H9 (cell line): ENCODE measurements at regions not wholly inside any gene's neighbourhood (a gene's known extent, or its start where the extent isn't known, plus 50 kb on each side); places are given as distances from the start of the nearest gene placed in this dataset.

Experiments used
- DNase-seq: peaks from one replicate; pipeline ENCODE4 v3.0.0-alpha.2; 2017
- H2AFZ ChIP-seq: one replicate; pipeline ENCODE4 v1.6.1; 2013; ENCODE audit warnings: mild to moderate bottlenecking, low read length, control low read depth, moderate library complexity
- H2AK5ac ChIP-seq: 2 replicates; pipeline ENCODE4 v1.6.1; 2013; ENCODE audit warnings: low read length, control low read depth, mixed read lengths; ENCODE audit not compliant: insufficient read length
- H2BK120ac ChIP-seq: one replicate; pipeline ENCODE4 v1.6.1; 2013; ENCODE audit warnings: low read depth, mild to moderate bottlenecking, low read length, control low read depth, inconsistent platforms; ENCODE audit not compliant: poor library complexity, severe bottlenecking
- H2BK12ac ChIP-seq: 2 replicates; pipeline ENCODE4 v1.6.1; 2013; ENCODE audit warnings: low read length, control low read depth, mixed read lengths, low read depth; ENCODE audit not compliant: insufficient read length
- H2BK15ac ChIP-seq: 2 replicates; pipeline ENCODE4 v1.6.1; 2013; ENCODE audit warnings: low read depth, low read length, control low read depth
- H2BK20ac ChIP-seq: one replicate; pipeline ENCODE4 v1.6.1; 2013; ENCODE audit warnings: low read depth, mild to moderate bottlenecking, low read length, control low read depth, inconsistent platforms; ENCODE audit not compliant: poor library complexity, severe bottlenecking
- H2BK5ac ChIP-seq: 2 replicates; pipeline ENCODE4 v1.6.1; 2013; ENCODE audit warnings: low read length, control low read depth, mixed read lengths; ENCODE audit not compliant: insufficient read length
- H3K14ac ChIP-seq: 2 replicates; pipeline ENCODE4 v1.6.1; 2013; ENCODE audit warnings: low read length, control low read depth; ENCODE audit not compliant: insufficient read depth
- H3K18ac ChIP-seq: 2 replicates; pipeline ENCODE4 v1.6.1; 2013; ENCODE audit warnings: low read depth, mild to moderate bottlenecking, mixed read lengths, low read length, control low read depth; ENCODE audit not compliant: insufficient read length
- H3K23ac ChIP-seq: 2 replicates; pipeline ENCODE4 v1.6.1; 2013; ENCODE audit warnings: low read length, control low read depth, mixed read lengths, low read depth; ENCODE audit not compliant: insufficient read length
- H3K23me2 ChIP-seq: 2 replicates; pipeline ENCODE4 v1.6.1; 2013; ENCODE audit warnings: low read depth, mild to moderate bottlenecking, mixed read lengths, low read length, control low read depth; ENCODE audit not compliant: insufficient read length, poor library complexity, severe bottlenecking
- H3K27ac ChIP-seq: 2 replicates; pipeline ENCODE4 v1.5.1; 2013; ENCODE audit warnings: low read length, control low read depth, mixed read lengths, low read depth; ENCODE audit not compliant: insufficient read length
- H3K27me3 ChIP-seq: 2 replicates; pipeline ENCODE4 v1.6.1; 2013; ENCODE audit warnings: low read length, control low read depth, inconsistent platforms; ENCODE audit not compliant: insufficient read depth
- H3K4ac ChIP-seq: 2 replicates; pipeline ENCODE4 v1.6.1; 2013; ENCODE audit warnings: low read depth, mild to moderate bottlenecking, control low read depth, inconsistent platforms, low read length, moderate library complexity
- H3K4me1 ChIP-seq: 2 replicates; pipeline ENCODE4 v1.6.1; 2013; ENCODE audit warnings: low read length, control low read depth, inconsistent platforms; ENCODE audit not compliant: insufficient read depth
- H3K4me2 ChIP-seq: 2 replicates; pipeline ENCODE4 v1.6.1; 2013; ENCODE audit warnings: low read length, control low read depth, mixed read lengths; ENCODE audit not compliant: insufficient read length, insufficient read depth
- H3K56ac ChIP-seq: 2 replicates; pipeline ENCODE4 v1.6.1; 2013; ENCODE audit warnings: low read depth, mild to moderate bottlenecking, mixed read lengths, low read length, control low read depth; ENCODE audit not compliant: insufficient read length
- H3K79me1 ChIP-seq: 2 replicates; pipeline ENCODE4 v1.6.1; 2013; ENCODE audit warnings: low read depth, mild to moderate bottlenecking, moderate library complexity, low read length, control low read depth, inconsistent platforms; ENCODE audit not compliant: insufficient read depth, poor library complexity, severe bottlenecking
- H3K79me2 ChIP-seq: 2 replicates; pipeline ENCODE4 v1.6.1; 2013; ENCODE audit warnings: low read length, control low read depth, inconsistent platforms; ENCODE audit not compliant: insufficient read depth
- H3K9ac ChIP-seq: 2 replicates; pipeline ENCODE4 v1.6.1; 2013; ENCODE audit warnings: low read length, control low read depth, mixed read lengths; ENCODE audit not compliant: insufficient read length; ENCODE audit errors: extremely low read depth
- H3K9me3 ChIP-seq: one replicate; pipeline ENCODE4 v1.6.1; 2013; ENCODE audit warnings: low read depth, low read length, inconsistent platforms; ENCODE audit not compliant: control insufficient read depth
- H3T11ph ChIP-seq: one replicate; pipeline ENCODE4 v1.6.1; 2013; ENCODE audit warnings: mild to moderate bottlenecking, low read length, control low read depth, inconsistent platforms
- H4K20me1 ChIP-seq: one replicate; pipeline ENCODE4 v1.6.1; 2013; ENCODE audit not compliant: control insufficient read depth, insufficient read length, insufficient read depth
- H4K5ac ChIP-seq: 2 replicates; pipeline ENCODE4 v1.6.1; 2013; ENCODE audit warnings: low read depth, mild to moderate bottlenecking, mixed read lengths, low read length, control low read depth; ENCODE audit not compliant: insufficient read length
- H4K8ac ChIP-seq: replicated peaks from 2 replicates; pipeline ENCODE4 v1.6.1; 2013; ENCODE audit warnings: low read length, control low read depth, mixed read lengths, low read depth; ENCODE audit not compliant: insufficient read length
- H4K91ac ChIP-seq: 2 replicates; pipeline ENCODE4 v1.6.1; 2013; ENCODE audit warnings: low read depth, mild to moderate bottlenecking, moderate library complexity, mixed read lengths, low read length, control low read depth; ENCODE audit not compliant: insufficient read length
- H3K27ac Mint-ChIP-seq, 3 experiments: 2 replicates in 2 of 3; 3 replicates in 1 of 3; pipeline ENCODE4 v1.8.0; 2020 to 2021; ENCODE audit warnings: mixed read lengths in 3 of 3, mild to moderate bottlenecking in 1 of 3, moderate library complexity in 1 of 3
- H3K27me3 Mint-ChIP-seq: 2 replicates; pipeline ENCODE4 v1.8.0; 2021; ENCODE audit warnings: low read depth, mild to moderate bottlenecking, moderate library complexity, mixed read lengths
- H3K36me3 Mint-ChIP-seq, 3 experiments: 2 replicates in 2 of 3; 3 replicates in 1 of 3; pipeline ENCODE4 v1.8.0; 2020 to 2021; ENCODE audit warnings: low read depth in 3 of 3, mixed read lengths in 3 of 3; ENCODE audit not compliant: insufficient read depth in 1 of 3
- H3K4me1 Mint-ChIP-seq, 2 experiments: 2 replicates each; pipeline ENCODE4 v1.8.0; 2020; ENCODE audit warnings: mixed read lengths in 2 of 2
- H3K4me3 Mint-ChIP-seq, 2 experiments: 2 replicates in 1 of 2; 3 replicates in 1 of 2; pipeline ENCODE4 v1.8.0; 2020 to 2021; ENCODE audit warnings: mild to moderate bottlenecking in 2 of 2, mixed read lengths in 2 of 2, moderate library complexity in 1 of 2
- H3K9me3 Mint-ChIP-seq, 2 experiments: 2 replicates in 1 of 2; 3 replicates in 1 of 2; pipeline ENCODE4 v1.8.0; 2020; ENCODE audit warnings: mild to moderate bottlenecking in 2 of 2, mixed read lengths in 2 of 2, moderate library complexity in 1 of 2
- CTCF ChIP-seq: fragments of 200-600 bp; sonication (generic); conservative IDR thresholded peaks from 3 replicates; pipeline ENCODE4 v1.8.0; 2021; ENCODE audit warnings: antibody characterized with exemption, mild to moderate bottlenecking
- WGBS: extraction: QIAGEN DNeasy Blood & Tissue Kit; methylation state at CpG from one replicate; pipeline ENCODE4 v1.1.7; 2013; ENCODE audit warnings: missing lambda C conversion rate, low lambda C conversion rate, mixed read lengths; ENCODE audit not compliant: insufficient read length; ENCODE audit errors: extremely low coverage; 5-methylcytosine and 5-hydroxymethylcytosine counted together

GRCh38 chr3:168469436-168469835 lies 373.7 kb upstream of the GOLIM4 start:
- no peaks in the 10 kb centered on the region for H4K20me1 ChIP-seq
- no peaks in the 10 kb centered on the region for H3K9me3 ChIP-seq
- no peak overlapping the region for H3T11ph ChIP-seq
- H3K79me1 ChIP-seq: no peaks in the 10 kb centered on the region
- no peak overlapping the region for H3K27ac ChIP-seq
- no peak overlapping the region for H3K4ac ChIP-seq
- H2BK15ac ChIP-seq: no peak overlapping the region
- no peak overlapping the region for H2AFZ ChIP-seq
- H3K79me2 ChIP-seq: no peaks in the 10 kb centered on the region
- H4K5ac ChIP-seq: no peak overlapping the region
- no peak overlapping the region for H3K4me2 ChIP-seq
- no peak overlapping the region for H3K18ac ChIP-seq
- H4K91ac ChIP-seq: no peak overlapping the region
- Mint-ChIP-seq H3K36me3 (peaks cover 0 to 14% (median 8%) of the 10 kb centered on the region in 3 experiments; a peak in 6 of 7 replicates), H3K27me3 (no peaks in the 10 kb centered on the region), H3K9me3 (peaks cover 6 to 7% of the 10 kb centered on the region in 2 experiments; a peak in 1 of 5 replicates), H3K4me1 (peaks cover 15 to 16% of the 10 kb centered on the region in 2 experiments), H3K4me3 (no peak overlapping the region), H3K27ac (peak overlapping the region in 1 of 3 experiments; percentile 41; a peak in 2 of 7 replicates)
- no peak overlapping the region for H2BK20ac ChIP-seq
- no peaks in the 10 kb centered on the region for H3K23me2 ChIP-seq
- WGBS: no CpG with 5 or more reads among the region's 3 CpGs
- H3K9ac ChIP-seq: no peak overlapping the region
- no peaks in the 10 kb centered on the region for H3K27me3 ChIP-seq
- TF ChIP-seq CTCF: no peak
- no peak overlapping the region for H3K23ac ChIP-seq
- H3K56ac ChIP-seq: no peak overlapping the region
- H4K8ac ChIP-seq: no peak overlapping the region
- 0 out of 2 replicates have a peak, but pooled peaks cover 2% of the 10 kb centered on the region for H3K4me1 ChIP-seq
- H2BK12ac ChIP-seq: no peak overlapping the region
- no peak overlapping the region for H3K14ac ChIP-seq
- H2AK5ac ChIP-seq: no peak overlapping the region
- no peak for DNase-seq
- H2BK120ac ChIP-seq: no peak overlapping the region
- H2BK5ac ChIP-seq: no peak overlapping the region
